Stomach smooth muscle (tissue), 2 donors: ENCODE measurements at regions not wholly inside any gene's neighbourhood (a gene's known extent, or its start where the extent isn't known, plus 50 kb on each side); places are given as distances from the start of the nearest gene placed in this dataset.

Experiments
- H3K27ac ChIP-seq: one replicate; pipeline ENCODE4 v1.7.0; 2013; ENCODE audit warnings: mild to moderate bottlenecking, low read length, inconsistent platforms
- H3K27me3 ChIP-seq, 2 donors: one replicate each; pipeline ENCODE4 v1.7.0; 2013; ENCODE audit warnings: low read length in 2 of 2; ENCODE audit not compliant: insufficient read depth in 2 of 2, control insufficient read depth in 1 of 2
- H3K36me3 ChIP-seq, 2 donors: one replicate each; pipeline ENCODE4 v1.7.0; 2013; ENCODE audit warnings: low read length in 2 of 2; ENCODE audit not compliant: control insufficient read depth in 2 of 2, insufficient read depth in 2 of 2
- H3K4me1 ChIP-seq: one replicate; pipeline ENCODE4 v1.7.0; 2013; ENCODE audit warnings: low read length; ENCODE audit not compliant: control insufficient read depth, insufficient read depth
- H3K4me3 ChIP-seq, 2 donors: one replicate each; pipeline ENCODE4 v1.7.0; 2013; ENCODE audit warnings: low read length in 2 of 2
- H3K9ac ChIP-seq, 2 donors: one replicate each; pipeline ENCODE4 v1.7.0; 2013; ENCODE audit warnings: low read length in 2 of 2, mild to moderate bottlenecking in 1 of 2
- H3K9me3 ChIP-seq, 2 donors: one replicate each; pipeline ENCODE4 v1.7.0; 2013; ENCODE audit warnings: low read length in 2 of 2; ENCODE audit not compliant: control insufficient read depth in 2 of 2
- donor health status: healthy.
- donor health status: Pancreatic carcinoma.

GRCh38 chr1:232435729-232436128 is 194.2 kb downstream of the SIPA1L2 start:
- Histone ChIP-seq H3K27me3 (no peaks in the 10 kb centered on the region), H3K27ac (no peak overlapping the region), H3K4me3 (peak overlapping the region; percentile 9 to 24), H3K9ac (no peak overlapping the region), H3K9me3 (no peaks in the 10 kb centered on the region), H3K36me3 (peaks cover 43 to 44% of the 10 kb centered on the region in 2 donors), H3K4me1 (peaks cover 24% of the 10 kb centered on the region)

- Histone ChIP-seq H3K4me1 (peaks cover 21% of the 10 kb centered on the region), H3K9ac (no peak overlapping the region), H3K36me3 (peaks cover 21 to 37% of the 10 kb centered on the region in 2 donors)
Observed at GRCh38 chr1:232432313-232432712, 197.6 kb downstream of the SIPA1L2 start.

GRCh38 chr1:232431748-232432147 is 198.2 kb downstream of the SIPA1L2 start:
- no peak overlapping the region for H3K27ac ChIP-seq
- no peaks in the 10 kb centered on the region for H3K9me3 ChIP-seq
- H3K27me3 ChIP-seq, result no peaks in the 10 kb centered on the region
- H3K36me3 ChIP-seq, result peaks cover 21 to 41% of the 10 kb centered on the region in 2 donors
- no peak overlapping the region for H3K4me3 ChIP-seq
- H3K4me1 ChIP-seq, result peaks cover 21% of the 10 kb centered on the region
- no peak overlapping the region for H3K9ac ChIP-seq

More at GRCh38 chr1:232432313-232432712, 197.6 kb downstream of the SIPA1L2 start:
- H3K27me3 ChIP-seq, result no peaks in the 10 kb centered on the region
- H3K4me3 ChIP-seq, result no peak overlapping the region
- H3K27ac ChIP-seq, result no peak overlapping the region
- H3K9me3 ChIP-seq, result no peaks in the 10 kb centered on the region

GRCh38 chr1:232431326-232431725 is 198.6 kb downstream of the SIPA1L2 start:
- Histone ChIP-seq H3K27me3 (no peaks in the 10 kb centered on the region), H3K4me3 (no peak overlapping the region), H3K36me3 (peaks cover 21 to 41% of the 10 kb centered on the region in 2 donors)

GRCh38 chr1:232430467-232430866 is 199.5 kb downstream of the SIPA1L2 start:
- peaks cover 25 to 45% of the 10 kb centered on the region in 2 donors for H3K36me3 ChIP-seq
- H3K27ac ChIP-seq, result no peak overlapping the region

More at GRCh38 chr1:232431326-232431725, 198.6 kb downstream of the SIPA1L2 start:
- peaks cover 18% of the 10 kb centered on the region for H3K4me1 ChIP-seq
- H3K9ac ChIP-seq, result no peak overlapping the region
- no peak overlapping the region for H3K27ac ChIP-seq
- H3K9me3 ChIP-seq, result no peaks in the 10 kb centered on the region

GRCh38 chr1:232428786-232429530 is 201.0 kb downstream of the SIPA1L2 start:
- Histone ChIP-seq H3K9ac (no peak overlapping the region), H3K36me3 (peaks cover 23 to 47% of the 10 kb centered on the region in 2 donors), H3K27me3 (no peaks in the 10 kb centered on the region), H3K4me1 (peaks cover 8% of the 10 kb centered on the region), H3K9me3 (no peaks in the 10 kb centered on the region), H3K4me3 (no peak overlapping the region), H3K27ac (no peak overlapping the region)

More at GRCh38 chr1:232430467-232430866, 199.5 kb downstream of the SIPA1L2 start:
- H3K4me1 ChIP-seq, result peaks cover 10% of the 10 kb centered on the region
- H3K9ac ChIP-seq, result no peak overlapping the region
- H3K9me3 ChIP-seq, result no peaks in the 10 kb centered on the region
- no peak overlapping the region for H3K4me3 ChIP-seq
- no peaks in the 10 kb centered on the region for H3K27me3 ChIP-seq

- Histone ChIP-seq H3K4me3 (no peak overlapping the region), H3K9ac (no peak overlapping the region), H3K9me3 (no peaks in the 10 kb centered on the region), H3K4me1 (peaks cover 8% of the 10 kb centered on the region), H3K27ac (no peak overlapping the region), H3K36me3 (peaks cover 24 to 49% of the 10 kb centered on the region in 2 donors), H3K27me3 (no peaks in the 10 kb centered on the region)
Observed at GRCh38 chr1:232428036-232428645, 201.8 kb downstream of the SIPA1L2 start.

- H3K27ac ChIP-seq, result no peak overlapping the region
Observed at GRCh38 chr1:232426801-232427200, 203.1 kb downstream of the SIPA1L2 start.

GRCh38 chr1:232425421-232425820 is 204.5 kb downstream of the SIPA1L2 start:
- H3K36me3 ChIP-seq, result peaks cover 24 to 50% of the 10 kb centered on the region in 2 donors

More at GRCh38 chr1:232426801-232427200, 203.1 kb downstream of the SIPA1L2 start:
- Histone ChIP-seq H3K36me3 (peaks cover 21 to 48% of the 10 kb centered on the region in 2 donors), H3K9me3 (no peaks in the 10 kb centered on the region), H3K4me1 (peaks cover 8% of the 10 kb centered on the region), H3K27me3 (no peaks in the 10 kb centered on the region), H3K4me3 (no peak overlapping the region), H3K9ac (no peak overlapping the region)

DNA sequence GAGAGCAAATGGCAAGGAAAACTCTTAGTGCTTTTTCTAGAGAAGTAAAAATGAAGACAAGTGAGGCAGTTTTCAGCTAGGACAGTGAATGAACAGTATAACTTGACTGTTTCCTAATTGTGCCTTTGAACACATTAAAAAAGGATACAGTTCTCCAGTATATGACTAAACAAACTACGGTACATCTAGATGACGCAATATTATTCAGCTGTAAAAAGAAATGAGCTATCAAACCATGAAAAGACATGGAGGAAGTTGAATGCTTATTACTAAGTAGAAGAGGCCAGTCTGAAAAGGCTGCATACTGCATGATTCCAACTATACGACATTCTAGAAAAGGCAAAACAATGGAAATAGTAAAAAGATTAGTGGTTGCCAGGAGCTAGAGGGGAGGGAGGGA is 206.3 kb downstream of the SIPA1L2 start:
- H3K4me1 ChIP-seq, result no peaks in the 10 kb centered on the region
- no peaks in the 10 kb centered on the region for H3K9me3 ChIP-seq
- H3K27me3 ChIP-seq, result no peaks in the 10 kb centered on the region
- H3K36me3 ChIP-seq, result peaks cover 27 to 48% of the 10 kb centered on the region in 2 donors
- no peak overlapping the region for H3K27ac ChIP-seq
- H3K9ac ChIP-seq, result no peak overlapping the region
- H3K4me3 ChIP-seq, result no peak overlapping the region

More at GRCh38 chr1:232425421-232425820, 204.5 kb downstream of the SIPA1L2 start:
- no peak overlapping the region for H3K27ac ChIP-seq
- no peak overlapping the region for H3K9ac ChIP-seq
- H3K9me3 ChIP-seq, result no peaks in the 10 kb centered on the region
- H3K27me3 ChIP-seq, result no peaks in the 10 kb centered on the region
- peaks cover 4% of the 10 kb centered on the region for H3K4me1 ChIP-seq
- no peak overlapping the region for H3K4me3 ChIP-seq

DNA sequence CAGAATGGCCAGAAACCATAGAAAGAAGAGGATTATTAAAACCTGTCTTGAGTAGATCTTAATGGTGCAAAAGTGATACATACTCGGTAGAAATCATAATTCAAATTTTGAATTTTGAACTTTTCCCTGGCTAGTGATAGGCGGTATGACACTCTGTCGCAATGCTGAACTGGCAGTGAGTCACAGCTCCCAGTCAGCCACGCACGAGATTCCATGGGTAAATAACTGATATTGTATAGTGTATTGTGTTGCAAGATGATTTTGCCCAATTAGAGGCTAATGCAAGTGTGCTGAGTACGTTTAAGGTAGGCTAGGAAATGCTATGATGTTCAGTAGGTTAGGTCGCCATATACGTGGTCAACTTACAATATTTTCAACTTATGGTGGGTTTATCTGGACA is 207.0 kb downstream of the SIPA1L2 start:
- Histone ChIP-seq H3K36me3 (peaks cover 33 to 45% of the 10 kb centered on the region in 2 donors), H3K27ac (no peak overlapping the region), H3K4me3 (no peak overlapping the region), H3K9me3 (no peaks in the 10 kb centered on the region), H3K27me3 (no peaks in the 10 kb centered on the region), H3K9ac (no peak overlapping the region), H3K4me1 (no peaks in the 10 kb centered on the region)
